ENCODE measurements at regions not wholly inside any gene's neighbourhood (a gene's known extent, or its start where the extent isn't known, plus 50 kb on each side); places are given as distances from the start of the nearest gene placed in this dataset.

DNA sequence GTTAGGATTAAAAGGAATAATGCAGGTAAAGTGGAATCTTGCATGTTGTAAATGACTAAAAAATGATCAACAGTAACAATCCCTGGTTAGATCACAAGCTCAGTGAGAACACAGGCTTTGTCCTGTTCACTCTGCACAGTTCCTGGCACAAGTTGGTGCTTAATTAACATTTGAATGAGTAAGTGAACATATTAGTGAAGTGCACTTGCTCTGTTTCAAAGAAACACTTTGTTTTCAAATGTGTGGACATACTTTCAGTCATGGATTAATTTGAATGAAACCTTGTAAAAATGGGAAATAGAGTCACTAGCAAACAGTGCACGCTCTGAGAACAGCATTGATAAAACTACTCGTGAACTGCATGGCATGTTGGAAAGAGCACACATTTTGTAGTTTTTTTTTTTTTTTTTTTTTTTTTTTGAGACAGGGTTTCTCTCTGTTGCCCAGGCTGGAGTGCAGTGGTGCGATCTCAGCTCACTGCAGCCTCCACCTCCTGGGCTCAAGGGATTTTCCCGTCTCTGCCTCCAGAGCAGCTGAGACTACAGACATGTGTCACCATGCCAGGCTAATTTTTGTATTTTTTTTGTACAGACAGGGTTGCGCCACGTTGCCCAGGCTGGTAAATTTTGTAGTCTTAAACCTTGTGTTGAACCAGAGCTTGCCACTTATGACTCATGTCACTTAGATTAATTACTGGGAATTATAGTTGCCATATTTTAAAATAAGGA, 159.9 kb downstream of the LURAP1L start:
- DNase-seq = no peak

DNA sequence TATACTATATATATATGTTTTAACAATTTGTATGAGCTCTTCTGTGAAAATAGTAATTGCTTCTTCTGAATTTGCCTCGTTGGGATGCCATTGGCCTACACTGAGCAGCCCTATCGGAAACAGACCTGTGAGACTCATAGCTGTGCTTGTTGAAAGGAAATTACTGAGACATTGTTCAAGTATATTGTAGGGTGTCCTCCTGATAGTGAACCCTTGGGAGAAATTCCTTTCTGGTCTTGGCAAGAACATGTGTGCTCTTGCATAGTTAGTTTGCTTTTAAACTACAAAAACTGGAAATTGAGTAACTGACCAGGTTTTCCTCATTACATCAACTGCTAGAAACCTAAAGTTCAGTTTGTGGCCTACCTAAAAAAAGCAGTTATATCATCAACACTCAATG, 160.9 kb downstream of the LURAP1L start:
- peak; percentile 62 for DNase-seq

DNA sequence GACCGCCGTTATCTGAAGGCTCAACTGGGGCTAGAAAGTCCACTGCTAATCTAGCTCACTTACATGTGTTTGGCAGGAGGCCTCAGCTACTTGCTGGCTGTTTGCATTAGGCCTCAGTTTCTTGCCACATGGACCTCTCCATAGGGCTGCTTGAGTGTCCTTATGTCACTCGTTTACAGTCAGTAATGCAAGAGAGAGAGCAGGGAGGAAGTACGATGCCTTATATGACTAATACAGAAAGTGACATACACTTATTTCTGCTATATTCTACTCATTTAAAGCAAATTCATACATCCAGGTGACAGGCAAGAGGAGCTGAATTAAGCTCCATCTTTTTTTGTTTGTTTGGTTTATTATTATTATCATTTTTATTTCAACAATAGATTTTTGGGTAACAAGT, 179.6 kb downstream of the LURAP1L start:
- no peak for DNase-seq

DNA sequence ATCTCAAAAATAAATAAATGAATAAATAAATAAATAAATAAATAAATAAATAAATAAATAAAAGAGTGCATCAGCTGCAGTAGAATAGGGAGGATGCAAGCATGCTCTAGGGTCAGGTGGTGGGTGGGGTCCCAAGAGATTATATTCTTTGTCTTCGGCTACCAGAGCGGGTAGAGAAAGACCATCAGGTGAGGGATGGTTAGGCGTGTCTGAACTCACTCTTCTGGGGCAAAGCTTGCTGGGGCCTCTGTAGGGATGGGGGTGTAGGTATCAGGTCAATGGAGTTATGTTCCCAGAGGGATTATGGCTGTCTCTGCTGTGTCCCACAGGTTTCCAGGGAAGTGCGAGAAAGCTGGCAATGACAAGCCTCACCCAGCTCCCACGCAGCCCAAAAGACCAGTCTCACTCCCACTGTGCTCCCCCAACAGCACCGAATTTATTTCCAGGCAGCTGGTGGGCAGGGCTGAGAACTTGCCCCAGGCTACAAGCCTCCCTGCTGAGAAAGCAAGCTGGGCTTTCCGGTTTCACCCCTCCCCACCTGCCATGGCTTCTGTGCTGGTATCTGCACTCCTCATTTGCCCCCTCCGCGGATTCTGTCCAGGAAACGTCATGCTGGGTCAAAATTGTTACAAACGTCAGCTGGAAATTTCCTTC, 180.8 kb downstream of the LURAP1L start:
- no peak for DNase-seq

DNA sequence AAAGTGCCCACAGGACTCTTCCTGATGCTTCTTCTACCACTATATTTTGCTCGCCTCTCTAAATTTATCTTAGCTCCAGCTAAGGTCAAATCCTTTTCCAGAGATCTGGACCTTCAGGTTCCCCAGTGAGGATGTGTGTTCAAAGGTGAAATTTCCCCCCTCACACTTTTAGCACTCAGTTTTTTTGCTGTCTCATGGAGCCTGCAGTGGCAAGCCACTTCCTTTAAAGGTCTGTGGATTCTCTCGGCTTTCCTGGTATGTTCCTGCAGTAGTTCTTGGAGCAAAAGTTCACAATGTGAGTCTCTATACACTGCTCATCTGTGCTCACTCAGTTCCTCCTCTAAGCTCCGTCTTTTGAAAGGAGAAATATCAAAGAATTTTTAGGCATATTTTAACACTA, 181.4 kb downstream of the LURAP1L start:
- DNase-seq = peak; percentile 4

DNA sequence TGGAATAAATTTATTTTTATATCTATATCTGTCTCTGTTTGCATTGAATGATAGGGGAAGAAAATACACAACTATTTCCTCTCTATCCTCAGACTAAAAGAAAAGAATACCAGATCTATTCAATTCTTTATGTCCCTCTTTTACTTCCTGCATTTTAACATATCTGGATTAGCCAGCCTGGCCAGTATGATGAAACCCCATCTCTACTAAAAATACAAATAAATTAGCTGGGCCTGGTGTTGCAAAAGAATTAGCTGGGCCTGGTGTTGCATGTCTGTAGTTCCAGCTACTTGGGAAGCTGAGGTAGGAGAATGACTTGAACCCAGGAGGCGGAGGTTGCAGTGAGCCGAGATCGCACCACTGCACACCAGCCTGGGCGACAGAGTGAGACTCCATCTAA, 182.0 kb downstream of the LURAP1L start:
- DNase-seq = no peak

DNA sequence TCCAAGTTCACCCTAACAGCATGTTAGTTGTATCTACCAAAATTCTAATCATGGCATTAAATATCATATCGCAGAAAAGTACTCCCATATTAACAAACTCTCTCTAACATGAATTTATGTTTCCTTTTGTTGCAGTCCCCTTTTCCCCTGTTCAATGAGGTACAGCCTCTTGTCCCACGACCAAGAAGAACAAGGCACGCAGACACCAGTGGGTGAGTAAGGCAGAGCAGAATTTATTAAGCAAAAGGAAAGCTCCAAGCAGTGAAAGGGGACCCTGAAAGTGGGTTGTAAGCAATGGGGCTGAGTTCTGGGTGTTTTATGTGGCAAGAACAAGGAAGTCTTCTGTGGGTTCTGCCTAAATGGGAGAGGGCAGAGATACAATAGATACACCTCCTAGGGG, 183.5 kb downstream of the LURAP1L start:
- no peak for DNase-seq

DNA sequence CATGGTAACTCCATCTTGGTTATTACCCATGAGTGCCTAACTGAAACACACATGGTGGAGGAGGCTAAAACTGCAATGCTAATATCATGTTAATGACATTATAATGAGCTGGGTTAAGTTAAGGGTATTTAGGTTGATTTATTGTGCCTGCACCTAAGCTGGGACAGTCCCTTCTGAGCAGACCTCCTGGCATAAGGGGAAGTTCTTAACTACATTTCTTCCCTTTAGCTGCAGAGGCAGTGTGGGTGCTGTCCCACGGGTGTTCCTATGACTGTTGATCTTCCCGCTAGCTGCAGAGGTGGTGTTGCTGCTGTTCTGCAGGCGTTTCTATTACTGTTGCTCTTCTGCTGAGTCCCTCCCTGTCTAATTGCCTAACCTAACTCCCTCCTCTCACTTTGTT, 183.9 kb downstream of the LURAP1L start:
- DNase-seq = no peak

DNA sequence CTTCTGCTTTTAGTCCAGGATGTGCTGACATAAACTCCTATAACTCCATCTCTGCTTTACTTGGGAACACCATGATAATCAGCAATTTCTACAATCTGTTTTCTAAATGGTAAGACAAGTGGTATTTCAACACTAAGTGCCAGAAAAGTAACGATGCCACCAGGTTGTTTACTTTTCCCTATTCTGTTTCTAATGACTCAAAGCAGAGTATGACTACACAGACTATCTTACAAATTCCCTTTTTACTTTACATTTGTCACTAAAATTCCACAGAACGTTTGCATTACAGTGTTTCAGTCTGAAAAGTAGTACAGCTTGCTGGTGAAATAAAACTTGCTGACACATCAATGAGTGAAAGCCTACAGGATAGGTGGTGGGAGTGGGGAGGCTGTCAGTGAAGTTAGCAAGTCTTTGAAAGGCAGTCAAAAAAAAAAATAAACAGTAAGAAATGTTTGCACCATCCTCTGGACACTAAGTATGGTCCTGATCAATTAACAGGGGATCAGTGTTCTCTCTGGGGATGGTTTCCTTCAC, 186.5 kb downstream of the LURAP1L start:
- DNase-seq = no peak

DNA sequence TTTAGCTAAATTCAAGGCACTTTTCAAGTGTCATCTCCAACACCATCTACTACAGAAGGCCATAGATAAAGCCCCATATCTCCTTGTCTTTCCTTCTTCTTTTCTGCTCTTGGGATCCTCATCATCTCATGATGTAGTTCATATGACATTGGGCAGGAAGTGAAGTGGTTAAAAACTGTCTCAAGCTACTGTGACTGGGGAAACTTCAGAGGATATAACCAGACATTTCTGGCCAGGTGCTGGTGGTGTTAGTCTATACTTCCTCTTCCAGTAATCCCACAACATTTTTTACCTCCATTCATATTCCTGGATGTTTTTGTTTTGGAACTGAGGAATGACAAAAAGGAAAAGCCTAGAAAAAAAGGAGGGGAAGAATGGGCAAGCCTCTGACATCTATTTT, 188.7 kb downstream of the LURAP1L start:
- DNase-seq = no peak

DNA sequence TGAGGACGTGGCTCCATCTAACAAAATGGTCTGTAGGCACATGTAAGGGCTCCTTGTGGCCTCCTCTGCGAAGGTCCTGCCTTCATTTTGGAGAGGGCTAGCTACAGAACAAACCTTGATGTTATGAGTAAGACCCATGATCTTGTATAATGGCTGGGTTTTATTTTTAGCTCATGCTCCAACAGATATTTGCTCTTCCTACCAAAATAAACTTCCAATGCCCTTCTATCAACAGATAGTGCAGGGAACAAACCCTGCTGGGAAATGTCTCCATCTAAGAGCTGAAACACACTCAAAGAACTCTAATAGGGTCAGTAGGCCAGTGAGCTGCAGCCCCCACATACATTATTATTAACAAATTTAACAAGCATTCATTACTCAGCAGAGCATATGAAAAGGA, 189.5 kb downstream of the LURAP1L start:
- no peak for DNase-seq

DNA sequence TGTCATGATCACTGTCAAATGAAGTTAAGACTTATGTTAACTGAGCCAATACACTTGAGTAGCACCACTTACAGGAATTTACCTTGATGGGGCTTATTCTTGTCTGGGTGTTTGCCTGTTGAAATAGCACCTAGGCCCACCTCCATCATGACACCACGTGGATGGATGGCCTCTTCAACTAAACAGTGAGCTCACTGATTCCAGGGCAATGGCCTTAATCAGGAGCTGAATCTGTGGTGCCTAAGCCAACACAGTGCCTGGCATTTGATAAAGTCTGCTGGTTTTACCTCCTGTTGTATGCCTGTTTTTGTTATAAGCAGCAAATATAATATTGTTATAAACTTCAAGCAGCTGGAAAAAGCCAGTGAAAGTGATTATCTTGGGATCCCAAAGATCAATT, 190.5 kb downstream of the LURAP1L start:
- DNase-seq = no peak

DNA sequence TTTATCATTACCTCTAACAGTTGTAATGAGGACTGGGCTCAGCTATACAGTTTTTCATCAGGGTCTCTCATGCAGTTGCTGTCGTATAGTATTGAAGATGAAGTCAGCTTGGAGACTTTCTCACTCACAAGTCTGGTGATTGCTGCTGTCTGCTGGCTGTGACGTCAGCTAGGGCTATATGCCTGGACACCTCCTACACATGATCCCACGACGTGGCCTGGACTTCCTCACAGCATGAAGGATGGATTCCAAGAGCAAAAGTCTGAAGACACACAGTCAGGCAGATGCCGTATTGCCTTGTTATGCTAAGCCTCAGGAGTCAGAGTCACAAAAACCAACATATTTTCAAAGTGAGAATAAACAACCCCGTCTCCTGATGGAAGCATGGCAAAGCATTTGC, 193.3 kb downstream of the LURAP1L start:
- no peak for DNase-seq

DNA sequence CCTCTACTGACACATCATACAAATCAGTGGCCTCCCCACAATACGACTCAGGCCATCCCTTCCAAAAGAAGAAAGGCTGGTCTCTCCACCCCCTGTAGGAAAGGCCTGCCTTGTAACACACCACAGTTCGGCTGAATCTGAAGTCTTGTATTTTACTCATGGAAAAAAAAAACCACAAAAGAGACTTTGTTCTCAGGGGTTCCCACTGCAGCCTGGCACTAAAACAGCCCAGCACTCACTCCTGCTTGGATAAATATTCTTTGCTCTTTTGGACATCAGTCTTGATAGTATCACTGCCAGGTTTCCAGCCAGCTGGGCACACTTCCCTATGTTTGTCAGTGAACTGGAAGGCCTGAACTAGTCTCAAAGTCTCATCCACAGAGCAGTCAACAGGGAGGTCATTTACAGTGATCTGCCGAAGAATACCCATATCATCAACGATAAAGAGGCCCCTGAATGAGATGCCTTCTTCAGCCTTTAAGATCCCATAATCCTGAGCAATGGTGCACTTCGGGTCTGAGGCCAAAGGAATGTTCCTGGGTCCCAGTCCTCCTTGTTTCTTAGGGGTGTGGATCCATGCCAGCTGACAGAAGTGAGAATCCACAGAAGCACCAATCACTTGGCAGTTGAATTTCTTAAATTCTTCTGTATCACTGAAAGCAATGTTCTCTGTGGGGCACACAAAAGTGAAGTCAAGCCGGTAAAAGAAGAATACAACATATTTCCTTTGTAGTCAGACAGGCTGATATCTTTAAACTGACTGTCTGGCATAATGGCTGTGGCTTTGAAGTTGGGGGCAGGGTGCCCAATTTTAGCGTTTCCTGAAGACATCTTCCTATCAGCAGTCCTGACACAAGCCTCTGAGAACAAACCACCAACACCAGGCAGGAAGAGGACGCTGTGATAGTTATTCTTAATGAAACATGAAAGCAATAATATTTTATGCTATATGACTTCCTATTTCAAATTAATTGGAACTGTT, 198.1 kb downstream of the LURAP1L start:
- DNase-seq = no peak

DNA sequence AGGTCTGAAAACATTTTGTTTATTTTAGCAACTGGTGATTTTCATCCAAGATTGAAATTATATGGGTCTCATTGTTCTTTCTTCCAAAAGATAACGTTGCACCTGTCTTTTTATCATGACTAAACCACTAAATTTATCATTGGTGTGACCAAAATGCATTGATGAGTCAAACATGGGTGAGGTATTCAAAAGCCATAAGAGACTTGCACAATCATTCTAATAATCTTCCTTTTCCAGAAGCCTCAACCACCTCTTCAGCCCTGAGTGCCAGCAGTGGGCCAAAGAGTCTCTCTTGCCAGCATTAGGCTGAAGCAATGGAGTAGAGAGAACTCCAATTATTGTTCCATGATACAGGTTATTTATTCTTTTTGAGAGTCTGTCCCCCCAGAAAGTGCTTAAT, 198.9 kb downstream of the LURAP1L start:
- DNase-seq = no peak

DNA sequence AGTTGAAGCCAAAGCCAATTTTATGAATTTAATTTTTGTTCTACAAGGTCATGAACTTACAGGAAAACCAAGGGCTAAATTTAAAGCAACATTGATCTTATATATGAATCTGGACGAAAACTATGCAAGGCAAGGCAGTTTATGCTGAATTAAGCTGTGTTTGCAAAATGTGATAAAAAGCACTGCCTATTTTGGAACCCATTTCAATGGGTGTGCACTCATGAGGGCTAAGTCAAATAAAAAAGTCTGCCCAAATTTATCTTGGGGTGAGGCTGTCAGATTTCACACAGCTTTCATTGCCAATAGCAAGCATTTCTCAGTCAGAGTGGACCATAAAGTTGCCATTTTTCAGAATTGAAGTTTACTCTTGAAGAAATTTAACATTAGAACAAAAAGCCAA, 199.9 kb downstream of the LURAP1L start:
- DNase-seq = no peak

DNA sequence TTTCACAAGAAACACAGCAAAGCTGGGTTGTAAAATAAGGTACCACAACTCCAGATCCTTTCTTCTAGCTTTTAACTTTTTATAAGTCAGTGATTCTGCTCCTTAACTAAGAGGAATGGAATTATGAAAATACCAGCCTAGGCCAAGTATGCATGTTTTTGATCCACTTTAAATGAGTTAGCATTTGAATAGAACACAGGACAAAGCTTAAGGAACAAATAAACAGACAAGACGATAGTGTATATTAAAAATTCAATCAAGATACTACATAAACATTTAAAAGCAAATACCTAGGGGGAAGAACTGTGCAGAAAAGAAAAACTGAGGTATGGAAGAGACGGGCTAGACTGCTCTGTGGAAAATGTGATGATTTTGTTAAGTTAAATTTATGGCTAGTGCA, 200.7 kb downstream of the LURAP1L start:
- DNase-seq = no peak

DNA sequence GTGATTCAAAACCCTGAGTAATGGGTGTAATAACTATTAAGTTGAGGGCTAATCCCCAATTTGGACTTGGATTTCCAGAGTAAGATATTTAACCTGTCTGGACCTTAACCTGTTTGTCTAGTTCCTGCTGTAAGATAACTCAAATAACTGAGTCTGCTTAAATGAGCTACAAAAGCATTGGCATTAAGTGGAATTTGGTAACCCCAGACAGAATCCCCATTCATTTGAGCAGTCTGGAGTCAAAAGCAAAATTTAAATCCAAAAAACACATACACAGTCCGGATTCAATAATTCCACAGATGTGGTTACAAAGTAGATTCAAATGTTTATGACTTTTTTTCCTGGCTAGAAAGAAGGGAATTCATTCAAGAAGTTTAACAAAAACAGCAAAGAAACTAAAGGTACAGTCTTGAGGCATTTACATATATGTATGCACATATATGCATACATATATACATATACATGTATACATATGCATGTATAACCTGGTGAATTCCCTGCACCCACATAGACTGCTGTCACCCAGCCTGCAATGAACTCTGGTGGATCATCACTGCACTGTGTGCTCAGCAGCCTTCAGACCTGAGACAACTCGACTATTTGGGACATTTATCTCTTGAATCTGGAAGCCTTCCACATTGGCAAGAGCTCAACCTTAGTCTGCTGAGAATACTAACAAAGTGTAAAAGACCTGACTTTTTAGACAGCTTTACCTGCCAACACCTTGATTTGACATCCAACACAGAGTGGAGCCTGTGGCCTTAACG, 205.4 kb downstream of the LURAP1L start:
- DNase-seq = no peak

DNA sequence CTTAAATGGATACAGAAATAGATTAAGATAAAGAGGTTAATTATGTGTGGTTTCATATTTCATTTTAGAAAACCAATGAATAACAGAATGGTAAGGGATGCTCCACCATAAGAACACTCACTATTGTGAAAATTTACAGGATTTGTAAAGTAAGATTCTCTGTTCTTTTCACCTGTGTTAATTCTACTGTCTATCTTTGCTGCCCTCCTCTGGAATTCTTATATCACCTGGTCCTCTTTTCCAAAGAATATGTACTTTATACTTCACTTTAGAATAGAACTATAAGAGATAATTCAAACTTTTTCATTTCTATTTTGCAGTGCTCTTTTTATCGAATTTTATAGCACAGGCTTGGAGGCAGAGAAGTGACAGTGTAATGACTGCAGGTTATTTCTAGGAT, 213.4 kb downstream of the LURAP1L start:
- no peak for DNase-seq

DNA sequence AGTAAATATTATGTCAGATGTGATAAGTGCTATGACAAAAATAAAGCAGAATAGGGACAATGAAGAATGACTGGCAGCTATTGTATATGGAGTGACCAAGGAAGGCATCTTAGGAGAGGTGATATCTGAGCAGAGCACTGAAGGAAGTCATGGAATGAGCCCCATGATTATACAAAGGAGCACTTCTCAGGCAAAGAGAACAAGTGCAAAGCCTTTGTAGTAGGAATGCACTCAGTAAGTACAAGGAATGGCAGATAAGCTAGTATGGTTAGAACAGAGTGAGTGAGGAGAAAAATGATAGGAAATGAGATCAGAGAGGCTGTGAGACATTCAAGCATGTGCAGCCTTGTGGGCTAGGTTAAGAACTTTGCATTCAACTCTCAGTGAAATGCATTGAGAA, 214.8 kb downstream of the LURAP1L start:
- no peak for DNase-seq

DNA sequence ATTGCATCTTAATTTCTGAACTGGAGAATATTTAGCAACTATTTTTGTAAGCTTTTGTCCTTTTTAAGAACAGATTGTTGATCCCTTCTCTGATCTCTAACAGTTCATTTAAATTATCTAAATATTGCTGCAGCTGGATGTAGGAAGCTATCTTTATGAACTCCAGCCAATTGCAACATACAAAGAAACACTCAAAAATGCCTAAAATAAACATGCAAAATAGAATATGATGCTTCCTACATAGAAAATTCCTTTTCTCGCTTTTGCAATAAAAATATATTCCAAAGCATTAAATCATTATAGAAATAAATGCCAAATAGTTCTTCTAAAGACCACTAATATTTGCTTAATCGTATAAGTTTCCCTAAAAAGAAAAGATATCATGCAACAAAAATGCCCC, 218.6 kb downstream of the LURAP1L start:
- DNase-seq = no peak

DNA sequence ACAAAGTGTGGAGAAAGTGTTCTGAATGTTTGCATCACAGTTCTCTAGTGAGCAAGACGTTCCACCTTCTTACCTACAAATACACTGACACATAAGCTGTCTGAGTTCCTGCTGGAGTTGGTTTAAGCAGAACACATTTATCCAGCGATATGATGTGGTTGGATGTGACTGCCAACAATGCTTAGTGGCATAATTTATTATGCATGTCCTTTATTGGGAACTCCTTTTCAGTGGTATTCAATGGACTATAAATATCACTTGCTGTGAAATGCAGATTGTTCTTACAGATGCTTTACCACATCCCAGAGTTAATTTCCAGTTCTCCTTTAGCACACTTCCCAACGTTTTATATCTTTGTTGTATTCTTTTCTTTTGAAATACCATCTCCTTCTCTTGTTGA, 222.2 kb downstream of the LURAP1L start:
- no peak for DNase-seq
